Urinary bladder (tissue), 3 donors: ENCODE measurements at regions not wholly inside any gene's neighbourhood (a gene's known extent, or its start where the extent isn't known, plus 50 kb on each side); places are given as distances from the start of the nearest gene placed in this dataset.

Source experiments
- DNase-seq: peaks from one replicate; pipeline ENCODE4 v3.0.0-alpha.2; 2015; ENCODE audit errors: extremely low spot score
- H3K27ac ChIP-seq: one replicate; pipeline ENCODE4 v1.5.1; 2013; ENCODE audit warnings: low read depth, mild to moderate bottlenecking, moderate library complexity
- H3K36me3 ChIP-seq: one replicate; pipeline ENCODE4 v1.6.1; 2013; ENCODE audit warnings: mild to moderate bottlenecking, moderate library complexity; ENCODE audit not compliant: insufficient read depth
- H3K4me1 ChIP-seq: one replicate; pipeline ENCODE4 v1.6.1; 2013; ENCODE audit warnings: mild to moderate bottlenecking, moderate library complexity; ENCODE audit not compliant: insufficient read depth
- H3K4me3 ChIP-seq: one replicate; pipeline ENCODE4 v1.5.1; 2013; ENCODE audit warnings: low read depth, low read length
- WGBS: extraction: QIAGEN DNeasy Blood & Tissue Kit; methylation state at CpG from one replicate; pipeline ENCODE4 v1.1.7; 2013; 5-methylcytosine and 5-hydroxymethylcytosine counted together
- donor health status: healthy with polysubstance abuse.
- donor health status: healthy.

- WGBS: 75% methylated on average over 6 of the region's 6 CpGs
Observed at GRCh38 chr13:75135325-75135825, 346.6 kb downstream of the TBC1D4 start.

DNA sequence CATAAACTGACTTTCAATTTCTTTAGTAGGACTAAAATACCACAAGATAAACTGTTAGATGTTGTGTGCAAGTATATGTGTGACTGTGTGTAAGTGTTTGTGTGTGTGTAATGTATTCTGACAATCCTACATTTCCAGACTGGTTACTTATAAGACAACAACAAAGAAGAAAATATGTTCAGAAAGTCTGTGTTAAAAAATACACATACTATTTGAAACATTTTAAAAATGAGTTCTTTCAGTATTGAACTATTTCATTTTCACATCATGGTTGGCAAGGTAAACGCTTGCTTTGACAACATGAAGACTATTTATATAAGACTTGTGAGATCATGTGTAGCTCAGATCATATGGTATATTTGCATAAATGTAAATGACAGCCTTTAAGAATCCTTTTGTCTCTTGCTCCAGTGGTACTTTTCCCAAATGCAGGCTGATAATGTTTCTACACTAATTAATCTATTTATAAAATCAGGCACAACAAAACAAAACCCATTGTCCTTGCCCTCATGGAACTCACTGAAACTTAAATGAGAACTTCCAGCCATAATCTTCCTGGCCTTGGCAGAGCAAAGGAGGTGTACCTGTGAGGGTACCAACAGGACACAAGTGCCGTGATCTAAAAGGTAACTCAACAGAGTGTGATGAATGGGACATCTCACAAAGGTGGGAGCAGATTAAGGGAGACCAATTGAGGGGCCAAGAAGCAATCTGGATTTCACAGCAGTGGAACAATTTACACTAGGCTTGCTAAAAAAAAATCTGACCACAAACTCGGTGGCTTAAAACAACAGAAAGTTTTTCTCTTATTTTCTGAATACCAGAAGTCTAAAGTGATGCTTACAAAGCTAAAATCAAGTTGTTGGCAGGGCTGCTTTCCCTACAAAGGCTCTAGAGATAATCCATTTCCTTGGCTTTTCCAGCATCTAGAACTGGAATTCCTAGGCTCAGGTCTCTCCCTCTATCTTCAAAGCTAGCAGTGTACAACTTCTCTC is 349.0 kb downstream of the TBC1D4 start:
- H3K36me3 ChIP-seq: no peaks in the 10 kb centered on the region
- DNase-seq: no peak
- H3K27ac ChIP-seq: no peak overlapping the region
- WGBS: 74% methylated on average over 3 of the region's 3 CpGs
- H3K4me3 ChIP-seq: no peak overlapping the region
- H3K4me1 ChIP-seq: no peaks in the 10 kb centered on the region

More at GRCh38 chr13:75135325-75135825, 346.6 kb downstream of the TBC1D4 start:
- H3K36me3 ChIP-seq: no peaks in the 10 kb centered on the region
- H3K4me3 ChIP-seq: no peak overlapping the region
- H3K27ac ChIP-seq: no peak overlapping the region
- no peaks in the 10 kb centered on the region for H3K4me1 ChIP-seq
- DNase-seq: no peak

- Histone ChIP-seq H3K27ac (no peak overlapping the region), H3K4me1 (no peaks in the 10 kb centered on the region), H3K4me3 (no peak overlapping the region), H3K36me3 (no peaks in the 10 kb centered on the region)
- 32% methylated on average over 1 of the region's 1 CpG for WGBS
- DNase-seq: no peak
Observed at GRCh38 chr13:75129331-75129730, 352.6 kb downstream of the TBC1D4 start.

- H3K27ac ChIP-seq: peak overlapping the region; percentile 38
- H3K4me1 ChIP-seq: no peaks in the 10 kb centered on the region
- H3K4me3 ChIP-seq: no peak overlapping the region
- no peak for DNase-seq
- H3K36me3 ChIP-seq: no peaks in the 10 kb centered on the region
Observed at GRCh38 chr13:75124415-75124814, 357.6 kb downstream of the TBC1D4 start.

- H3K4me3 ChIP-seq: no peak overlapping the region
- H3K36me3 ChIP-seq: no peaks in the 10 kb centered on the region
- H3K4me1 ChIP-seq: no peaks in the 10 kb centered on the region
- no peak for DNase-seq
- H3K27ac ChIP-seq: no peak overlapping the region
- 89% methylated on average over 1 of the region's 1 CpG for WGBS
Observed at GRCh38 chr13:75123428-75123827, 358.5 kb downstream of the TBC1D4 start.

DNA sequence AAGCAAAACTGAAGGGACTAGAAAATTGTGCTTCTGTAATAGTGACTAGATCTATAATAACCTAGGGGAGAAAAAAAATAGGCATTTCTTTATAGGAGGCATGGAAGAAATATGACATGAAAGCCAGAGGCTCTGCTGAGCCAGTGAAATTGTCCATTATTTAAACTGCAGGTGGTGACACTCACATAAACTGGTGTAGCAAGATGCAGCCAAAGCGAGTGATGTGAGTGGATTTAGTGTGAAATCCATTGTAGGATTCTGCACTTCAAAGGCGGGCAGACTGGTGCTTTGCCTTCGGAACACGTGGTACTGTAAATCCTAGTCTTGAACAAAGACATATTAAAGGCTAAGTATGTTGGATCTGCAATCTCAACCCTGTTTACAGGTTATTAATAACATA is 361.9 kb downstream of the TBC1D4 start:
- Histone ChIP-seq H3K4me3 (no peak overlapping the region), H3K36me3 (no peaks in the 10 kb centered on the region), H3K4me1 (no peaks in the 10 kb centered on the region), H3K27ac (no peak overlapping the region)
- no peak for DNase-seq
- WGBS: 69% methylated on average over 4 of the region's 4 CpGs

- DNase-seq: no peak
- Histone ChIP-seq H3K27ac (no peak overlapping the region), H3K36me3 (no peaks in the 10 kb centered on the region), H3K4me1 (no peaks in the 10 kb centered on the region), H3K4me3 (no peak overlapping the region)
- WGBS: 36% methylated on average over 2 of the region's 2 CpGs
Observed at GRCh38 chr13:75115171-75115570, 366.8 kb downstream of the TBC1D4 start.

DNA sequence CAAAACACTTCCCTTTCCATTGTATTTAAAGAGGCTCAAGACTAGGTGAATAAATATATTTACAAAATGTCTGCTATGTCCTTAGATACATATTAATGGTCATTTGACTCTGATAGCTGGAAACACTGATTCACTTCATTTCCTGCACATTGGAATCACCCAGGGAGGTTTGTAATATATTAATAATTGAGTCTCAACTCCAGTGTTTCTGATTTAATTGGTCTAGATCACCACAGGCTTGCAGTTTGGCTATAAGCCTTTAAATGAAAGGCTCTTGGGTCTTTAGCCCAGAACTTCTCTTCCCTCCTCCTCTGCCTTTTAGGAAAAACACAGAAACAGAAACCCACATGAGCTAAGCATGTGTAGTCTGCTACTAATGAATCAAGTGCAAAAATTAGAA is 378.0 kb downstream of the TBC1D4 start:
- H3K4me1 ChIP-seq: no peaks in the 10 kb centered on the region
- no peak for DNase-seq
- no peak overlapping the region for H3K4me3 ChIP-seq
- H3K27ac ChIP-seq: no peak overlapping the region
- no peaks in the 10 kb centered on the region for H3K36me3 ChIP-seq

GRCh38 chr13:75102001-75102716 is 379.8 kb downstream of the TBC1D4 start:
- Histone ChIP-seq H3K36me3 (no peaks in the 10 kb centered on the region), H3K4me3 (no peak overlapping the region), H3K27ac (no peak overlapping the region), H3K4me1 (no peaks in the 10 kb centered on the region)
- no peak for DNase-seq
- WGBS: 80% methylated on average over 5 of the region's 5 CpGs

GRCh38 chr13:75101348-75101747 is 380.6 kb downstream of the TBC1D4 start:
- WGBS: 99% methylated on average over 1 of the region's 1 CpG
- H3K4me1 ChIP-seq: no peaks in the 10 kb centered on the region
- H3K27ac ChIP-seq: no peak overlapping the region
- DNase-seq: no peak
- H3K36me3 ChIP-seq: no peaks in the 10 kb centered on the region
- no peak overlapping the region for H3K4me3 ChIP-seq

DNA sequence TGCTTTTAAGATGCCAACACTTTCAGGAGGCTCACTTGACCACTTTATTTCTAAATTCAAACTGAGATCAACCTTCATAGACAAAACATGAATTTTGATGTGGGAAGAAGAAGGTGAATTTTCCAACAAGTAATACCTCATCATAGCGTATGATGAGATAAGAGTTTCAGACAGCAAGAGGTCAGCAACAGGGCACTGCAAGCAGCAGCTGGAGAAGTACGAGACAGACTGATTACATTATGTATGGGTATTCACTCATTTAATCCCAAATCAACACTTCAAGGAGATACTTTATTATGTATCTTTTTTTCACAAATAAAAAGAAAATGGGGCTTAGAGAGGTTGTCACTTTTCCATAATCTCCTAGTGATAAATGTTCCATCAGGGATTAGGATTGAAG is 389.8 kb downstream of the TBC1D4 start:
- Histone ChIP-seq H3K27ac (no peak overlapping the region), H3K4me1 (no peaks in the 10 kb centered on the region), H3K4me3 (no peak overlapping the region), H3K36me3 (no peaks in the 10 kb centered on the region)
- DNase-seq: no peak
- WGBS: 81% methylated on average over 2 of the region's 2 CpGs

- H3K36me3 ChIP-seq: no peaks in the 10 kb centered on the region
- 70% methylated on average over 2 of the region's 2 CpGs for WGBS
- no peaks in the 10 kb centered on the region for H3K4me1 ChIP-seq
- no peak overlapping the region for H3K27ac ChIP-seq
- H3K4me3 ChIP-seq: no peak overlapping the region
- no peak for DNase-seq
Observed at GRCh38 chr13:75091718-75092117, 390.3 kb downstream of the TBC1D4 start.

DNA sequence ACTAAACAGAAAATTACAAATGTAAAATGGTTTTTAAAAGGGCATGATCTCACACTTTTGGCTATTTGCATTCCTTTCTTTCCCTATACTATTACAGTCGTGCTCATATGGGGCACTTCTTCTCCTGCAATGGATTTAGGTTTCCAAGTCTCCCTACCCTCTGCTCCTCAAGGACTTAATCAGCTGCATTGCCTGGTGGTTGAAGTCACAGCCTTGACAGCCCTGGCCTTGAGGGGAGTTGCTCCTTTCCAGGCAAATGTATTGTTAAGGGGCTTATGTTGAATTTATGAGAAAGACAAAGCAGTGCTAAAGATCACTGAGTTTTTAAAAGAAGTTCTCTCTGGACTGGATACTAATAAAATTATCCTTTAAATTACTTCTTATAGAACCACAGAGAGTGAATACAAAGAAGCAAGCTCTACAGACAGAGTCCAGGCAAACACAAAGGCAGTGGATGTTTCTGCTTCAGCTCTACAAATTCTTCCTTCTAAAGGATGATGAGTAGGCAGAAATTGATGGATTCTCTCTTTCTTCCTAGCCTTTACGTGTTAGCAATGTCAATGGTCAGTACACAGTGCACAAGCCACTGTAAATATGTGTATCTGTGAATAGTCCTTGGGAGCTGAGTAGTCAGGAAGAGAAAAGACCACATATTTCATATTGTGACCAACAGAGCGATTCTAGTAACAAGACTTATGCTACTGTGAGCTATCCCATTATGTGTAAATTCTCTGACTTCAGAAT is 390.9 kb downstream of the TBC1D4 start:
- DNase-seq: no peak
- 82% methylated on average over 3 of the region's 3 CpGs for WGBS
- no peaks in the 10 kb centered on the region for H3K4me1 ChIP-seq
- H3K4me3 ChIP-seq: no peak overlapping the region
- no peak overlapping the region for H3K27ac ChIP-seq
- H3K36me3 ChIP-seq: no peaks in the 10 kb centered on the region
